ENCODE measurements at regions not wholly inside any gene's neighbourhood (a gene's known extent, or its start where the extent isn't known, plus 50 kb on each side); places are given as distances from the start of the nearest gene placed in this dataset.

GRCh38 chr12:107360482-107360881, 267.1 kb upstream of the CRY1 start (continued):
- TF ChIP-seq KLF7 (tag by site-specific recombination; IDR thresholded peaks at IDR 0.05; ENCODE audit: borderline replicate concordance), result no peak
- TF ChIP-seq ZNF433 (tag by site-specific recombination; IDR thresholded peaks at IDR 0.05; ENCODE audit: low read depth), result no peak
- no peak for TF ChIP-seq ZBTB1 (tag by site-specific recombination; IDR thresholded peaks at IDR 0.05)
- TF ChIP-seq ZNF157 (tag by site-specific recombination; IDR thresholded peaks at IDR 0.05), result no peak
- no peak for TF ChIP-seq PRDM1 (tag by site-specific recombination; IDR thresholded peaks at IDR 0.05)

GRCh38 chr12:107361970-107362369, 268.6 kb upstream of the CRY1 start:
- Histone ChIP-seq H3K36me3 (ENCODE audit: control insufficient read depth in 2 of 2, insufficient read depth in 1 of 2, low read length in 2 of 2) (no peaks in the 10 kb centered on the region), H3K4me3 (ENCODE audit: low read depth, low read length) (no peak overlapping the region), H3K9me3 (ENCODE audit: control insufficient read depth, insufficient read depth, low read depth, low read length) (no peaks in the 10 kb centered on the region), H3K27ac (ENCODE audit: extremely low read depth, low read depth, low read length) (no peak overlapping the region), H3K4me1 (ENCODE audit: control insufficient read depth, insufficient read depth, low read length) (peaks cover 4% of the 10 kb centered on the region; the same call in 1 of the 2 replicates)
- ChIA-PET POLR2A (no interaction called here), CTCF (interaction anchor here (1.1 to 3.8 kb wide), 2 partner anchors 18 to 40 kb away, joined by 4 to 11 read pairs; no protein-coding TSS in a partner anchor)
- no peak for TF ChIP-seq ZNF626 (tag by site-specific recombination; IDR thresholded peaks at IDR 0.05)
- TF ChIP-seq ZBTB48 (tag by site-specific recombination; IDR thresholded peaks at IDR 0.05), result no peak
- no peak for TF ChIP-seq KLF17 (tag by site-specific recombination; IDR thresholded peaks at IDR 0.05)
- no peak for TF ChIP-seq ZNF514 (tag by site-specific recombination; IDR thresholded peaks at IDR 0.05)

GRCh38 chr12:107362960-107363359, 269.6 kb upstream of the CRY1 start:
- no peak overlapping the region for H3K27ac ChIP-seq (ENCODE audit: extremely low read depth, low read depth, low read length)
- no peaks in the 10 kb centered on the region for H3K36me3 ChIP-seq (ENCODE audit: control insufficient read depth in 2 of 2, insufficient read depth in 1 of 2, low read length in 2 of 2)
- ChIA-PET CTCF (interaction anchor here (3.8 kb wide), 1 partner anchor 39 kb away, joined by 11 read pairs; no protein-coding TSS in a partner anchor), POLR2A (no interaction called here)
- no peak overlapping the region for H3K4me3 ChIP-seq (ENCODE audit: low read depth, low read length)
- H3K9me3 ChIP-seq (ENCODE audit: control insufficient read depth, insufficient read depth, low read depth, low read length), result no peaks in the 10 kb centered on the region
- H3K4me1 ChIP-seq (ENCODE audit: control insufficient read depth, insufficient read depth, low read length), result peaks cover 4% of the 10 kb centered on the region; the same call in 1 of the 2 replicates
- TF ChIP-seq ZNF621 (tag by site-specific recombination; IDR thresholded peaks at IDR 0.05), result no peak
- no peak for TF ChIP-seq GLI4 (tag by site-specific recombination; IDR thresholded peaks at IDR 0.05)
- no peak for TF ChIP-seq PRDM2 (tag by site-specific recombination; IDR thresholded peaks at IDR 0.05; ENCODE audit: borderline replicate concordance)
- no peak for TF ChIP-seq MYNN (tag by site-specific recombination; IDR thresholded peaks at IDR 0.05; ENCODE audit: borderline replicate concordance)
- TF ChIP-seq ZNF211 (tag by site-specific recombination; IDR thresholded peaks at IDR 0.05; ENCODE audit: low read depth), result no peak
- no peak for TF ChIP-seq ZNF10 (tag by site-specific recombination; IDR thresholded peaks at IDR 0.05)
- no peak for TF ChIP-seq ZNF140 (tag by site-specific recombination; IDR thresholded peaks at IDR 0.05)
- no peak for TF ChIP-seq ZBTB7A (tag by site-specific recombination; IDR thresholded peaks at IDR 0.05; ENCODE audit: low read depth)
- TF ChIP-seq GLIS1 (tag by site-specific recombination; IDR thresholded peaks at IDR 0.05), result no peak
- no peak for TF ChIP-seq ZNF623 (tag by site-specific recombination; IDR thresholded peaks at IDR 0.05)
- TF ChIP-seq AEBP2 (tag by site-specific recombination; IDR thresholded peaks at IDR 0.05; ENCODE audit: borderline replicate concordance), result no peak
- no peak for TF ChIP-seq YY1 (tag by site-specific recombination; IDR thresholded peaks at IDR 0.05)
- no peak for TF ChIP-seq ZNF133 (tag by site-specific recombination; IDR thresholded peaks at IDR 0.05)
- TF ChIP-seq TCF7L2 (IDR thresholded peaks at IDR 0.05; ENCODE audit: borderline replicate concordance, low read depth, low read length), result no peak
- no peak for TF ChIP-seq WT1 (tag by site-specific recombination; IDR thresholded peaks at IDR 0.05)
- TF ChIP-seq ZBTB49 (tag by site-specific recombination; IDR thresholded peaks at IDR 0.05; ENCODE audit: low read depth), result no peak
